ENCODE measurements at regions not wholly inside any gene's neighbourhood (a gene's known extent, or its start where the extent isn't known, plus 50 kb on each side); places are given as distances from the start of the nearest gene placed in this dataset.

DNA sequence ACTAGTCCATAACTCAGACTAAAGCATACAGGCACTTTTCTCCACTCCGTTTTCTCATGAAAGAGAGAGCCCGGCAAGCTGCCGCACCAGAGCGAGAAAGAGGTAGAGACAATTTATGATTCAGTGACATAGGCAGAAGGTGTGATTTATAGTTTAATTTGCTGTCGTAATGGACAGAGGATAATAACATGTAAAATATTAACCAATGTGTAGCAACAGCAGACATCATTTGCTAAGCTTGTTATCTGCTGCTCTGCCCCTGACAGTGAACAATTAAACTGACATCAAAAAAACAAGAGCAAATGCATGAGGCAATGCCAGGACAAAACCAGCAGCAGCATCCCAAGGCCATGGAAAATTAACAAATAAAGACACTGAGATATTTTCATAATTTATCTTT is 214.0 kb downstream of the ATG4C start:
- Histone ChIP-seq H3K4me3 (ENCODE audit: control insufficient read depth in 2 of 3, extremely low read depth in 1 of 3, insufficient read depth in 2 of 3, low read depth in 1 of 3, low read length in 3 of 3) (no peak overlapping the region), H3K36me3 (ENCODE audit: control insufficient read depth in 2 of 2, extremely low read depth in 1 of 2, insufficient read depth in 2 of 2, low read length in 2 of 2) (no peaks in the 10 kb centered on the region), H2AFZ (ENCODE audit: control insufficient read depth, low read length) (no peak overlapping the region), H3K9me1 (ENCODE audit: control insufficient read depth, extremely low read depth, insufficient read depth, low read length) (no peaks in the 10 kb centered on the region), H3K27me3 (ENCODE audit: control insufficient read depth, extremely low read depth, insufficient read depth, low read length) (peaks cover 9% of the 10 kb centered on the region), H3K4me1 (ENCODE audit: control insufficient read depth, extremely low read depth, insufficient read depth, low read length) (no peaks in the 10 kb centered on the region), H3K27ac (ENCODE audit: control insufficient read depth, insufficient read depth, low read length) (no peak overlapping the region), H3K9ac (ENCODE audit: control insufficient read depth, extremely low read depth, insufficient read depth, low read length) (no peak overlapping the region), H3K9me3 (ENCODE audit: control insufficient read depth, low read depth, low read length) (no peaks in the 10 kb centered on the region), H3K79me2 (ENCODE audit: control insufficient read depth, insufficient read depth, low read length) (no peaks in the 10 kb centered on the region), H4K20me1 (ENCODE audit: control insufficient read depth, extremely low read depth, insufficient read depth, low read length) (no peaks in the 10 kb centered on the region), H3K4me2 (ENCODE audit: control insufficient read depth, extremely low read depth, insufficient read depth, low read depth, low read length) (no peak overlapping the region)
- DNase-seq (ENCODE audit: low read depth, low spot score), result no peak
- dilution Hi-C loops (cut with MboI; ENCODE audit: extremely low pct_ligation_motif_present, low sequenced_read_pairs), result no loop called here
- no peak for FAIRE-seq
- TF ChIP-seq, protein P1, sequence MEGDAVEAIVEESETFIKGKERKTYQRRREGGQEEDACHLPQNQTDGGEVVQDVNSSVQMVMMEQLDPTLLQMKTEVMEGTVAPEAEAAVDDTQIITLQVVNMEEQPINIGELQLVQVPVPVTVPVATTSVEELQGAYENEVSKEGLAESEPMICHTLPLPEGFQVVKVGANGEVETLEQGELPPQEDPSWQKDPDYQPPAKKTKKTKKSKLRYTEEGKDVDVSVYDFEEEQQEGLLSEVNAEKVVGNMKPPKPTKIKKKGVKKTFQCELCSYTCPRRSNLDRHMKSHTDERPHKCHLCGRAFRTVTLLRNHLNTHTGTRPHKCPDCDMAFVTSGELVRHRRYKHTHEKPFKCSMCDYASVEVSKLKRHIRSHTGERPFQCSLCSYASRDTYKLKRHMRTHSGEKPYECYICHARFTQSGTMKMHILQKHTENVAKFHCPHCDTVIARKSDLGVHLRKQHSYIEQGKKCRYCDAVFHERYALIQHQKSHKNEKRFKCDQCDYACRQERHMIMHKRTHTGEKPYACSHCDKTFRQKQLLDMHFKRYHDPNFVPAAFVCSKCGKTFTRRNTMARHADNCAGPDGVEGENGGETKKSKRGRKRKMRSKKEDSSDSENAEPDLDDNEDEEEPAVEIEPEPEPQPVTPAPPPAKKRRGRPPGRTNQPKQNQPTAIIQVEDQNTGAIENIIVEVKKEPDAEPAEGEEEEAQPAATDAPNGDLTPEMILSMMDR (optimal IDR thresholded peaks at IDR 0.05 in 1 of 3, IDR thresholded peaks at IDR 0.05 in 1 of 3, conservative IDR thresholded peaks at IDR 0.05 in 1 of 3; ENCODE audit: extremely low read depth in 1 of 3, insufficient read depth in 2 of 3, low read length in 3 of 3), result no peak
- no peak for TF ChIP-seq EZH2 (IDR thresholded peaks at IDR 0.05; ENCODE audit: low read length)

DNA sequence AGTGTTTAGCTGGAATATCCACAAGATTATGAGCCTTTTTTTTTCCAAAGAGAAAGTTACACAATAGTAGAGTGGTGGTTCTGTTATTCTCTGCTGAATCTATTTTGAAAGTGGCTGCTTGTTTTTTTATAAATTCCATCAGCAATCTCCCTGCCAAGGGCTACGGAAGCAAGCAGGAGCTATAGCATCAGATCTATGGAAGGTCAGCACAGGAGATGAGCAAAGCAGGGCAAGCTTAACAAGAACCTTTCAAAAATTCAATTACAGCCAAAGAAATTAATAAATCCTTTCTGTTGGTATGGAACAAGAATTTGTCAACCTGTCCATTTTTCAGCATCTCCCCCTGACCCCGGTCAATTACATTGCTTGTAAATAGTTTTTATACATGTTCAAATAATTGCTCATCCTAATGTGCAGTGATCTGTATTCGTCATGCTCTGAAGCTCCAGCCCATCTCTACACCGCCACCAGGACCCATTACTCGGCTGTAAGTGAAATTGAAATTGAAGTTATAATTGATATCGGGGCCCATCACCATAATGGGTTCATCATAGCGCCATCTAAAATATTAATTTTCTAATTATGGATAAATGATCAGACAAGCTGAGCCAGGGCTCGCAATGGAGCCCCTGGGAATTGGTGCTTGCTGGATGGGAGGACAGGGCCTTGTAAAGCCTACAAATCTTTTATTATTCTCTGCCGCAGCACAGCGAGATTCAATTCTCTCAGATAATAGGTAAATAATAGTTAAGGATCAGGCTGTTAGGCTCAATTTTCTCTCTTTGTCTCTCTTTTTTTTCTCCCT is 215.1 kb downstream of the ATG4C start:
- dilution Hi-C loops (cut with MboI; ENCODE audit: extremely low pct_ligation_motif_present, low sequenced_read_pairs), result no loop called here
- FAIRE-seq, result no peak
- Histone ChIP-seq H3K4me2 (ENCODE audit: control insufficient read depth, extremely low read depth, insufficient read depth, low read depth, low read length) (no peak overlapping the region), H3K4me1 (ENCODE audit: control insufficient read depth, extremely low read depth, insufficient read depth, low read length) (no peaks in the 10 kb centered on the region), H3K9me1 (ENCODE audit: control insufficient read depth, extremely low read depth, insufficient read depth, low read length) (no peaks in the 10 kb centered on the region), H3K9ac (ENCODE audit: control insufficient read depth, extremely low read depth, insufficient read depth, low read length) (no peak overlapping the region), H3K9me3 (ENCODE audit: control insufficient read depth, low read depth, low read length) (no peaks in the 10 kb centered on the region), H3K4me3 (ENCODE audit: control insufficient read depth in 2 of 3, extremely low read depth in 1 of 3, insufficient read depth in 2 of 3, low read depth in 1 of 3, low read length in 3 of 3) (no peak overlapping the region), H3K36me3 (ENCODE audit: control insufficient read depth in 2 of 2, extremely low read depth in 1 of 2, insufficient read depth in 2 of 2, low read length in 2 of 2) (no peaks in the 10 kb centered on the region), H3K79me2 (ENCODE audit: control insufficient read depth, insufficient read depth, low read length) (no peaks in the 10 kb centered on the region), H3K27ac (ENCODE audit: control insufficient read depth, insufficient read depth, low read length) (no peak overlapping the region), H4K20me1 (ENCODE audit: control insufficient read depth, extremely low read depth, insufficient read depth, low read length) (no peaks in the 10 kb centered on the region), H2AFZ (ENCODE audit: control insufficient read depth, low read length) (no peak overlapping the region), H3K27me3 (ENCODE audit: control insufficient read depth, extremely low read depth, insufficient read depth, low read length) (peaks cover 9% of the 10 kb centered on the region)
- no peak for DNase-seq (ENCODE audit: low read depth, low spot score)
- TF ChIP-seq EZH2 (IDR thresholded peaks at IDR 0.05; ENCODE audit: low read length), result no peak
- TF ChIP-seq, protein P1 (optimal IDR thresholded peaks at IDR 0.05 in 1 of 3, IDR thresholded peaks at IDR 0.05 in 1 of 3, conservative IDR thresholded peaks at IDR 0.05 in 1 of 3; ENCODE audit: extremely low read depth in 1 of 3, insufficient read depth in 2 of 3, low read length in 3 of 3), result no peak

All from keratinocyte (primary cell).